ENCODE measurements at regions not wholly inside any gene's neighbourhood (a gene's known extent, or its start where the extent isn't known, plus 50 kb on each side); places are given as distances from the start of the nearest gene placed in this dataset.

GRCh38 chr3:13227315-13228165 is 154.3 kb upstream of the IQSEC1 start:
- no peak for DNase-seq (ENCODE audit: low spot score)

- DNase-seq (ENCODE audit: low spot score), result no peak
These were observed 151.7 kb upstream of the IQSEC1 start for GRCh38 chr3:13224967-13225366.

GRCh38 chr3:13223574-13224237 is 150.5 kb upstream of the IQSEC1 start:
- no peak for DNase-seq (ENCODE audit: low spot score)

GRCh38 chr3:13222891-13223573 is 149.8 kb upstream of the IQSEC1 start:
- no peak for DNase-seq (ENCODE audit: low spot score)

GRCh38 chr3:13222131-13222530 is 148.9 kb upstream of the IQSEC1 start:
- DNase-seq (ENCODE audit: low spot score), result no peak

- DNase-seq (ENCODE audit: low spot score), result no peak
These were observed 148.3 kb upstream of the IQSEC1 start for GRCh38 chr3:13221491-13222061.

- DNase-seq (ENCODE audit: low spot score), result no peak
These were observed 147.8 kb upstream of the IQSEC1 start for GRCh38 chr3:13220991-13221390.

- DNase-seq (ENCODE audit: low spot score), result no peak
These were observed 146.7 kb upstream of the IQSEC1 start for GRCh38 chr3:13219902-13220296.

GRCh38 chr3:13219077-13219901 is 146.1 kb upstream of the IQSEC1 start:
- no peak for DNase-seq (ENCODE audit: low spot score)

GRCh38 chr3:13218541-13218908 is 145.3 kb upstream of the IQSEC1 start:
- no peak for DNase-seq (ENCODE audit: low spot score)

GRCh38 chr3:13217736-13218540 is 144.7 kb upstream of the IQSEC1 start:
- DNase-seq (ENCODE audit: low spot score), result peak; percentile 39

- DNase-seq (ENCODE audit: low spot score), result no peak
These were observed 144.0 kb upstream of the IQSEC1 start for GRCh38 chr3:13217253-13217652.

GRCh38 chr3:13215940-13216546 is 142.8 kb upstream of the IQSEC1 start:
- peak; percentile 37 for DNase-seq (ENCODE audit: low spot score)

GRCh38 chr3:13214847-13215472 is 141.7 kb upstream of the IQSEC1 start:
- DNase-seq (ENCODE audit: low spot score), result no peak

GRCh38 chr3:13213911-13214846 is 140.9 kb upstream of the IQSEC1 start:
- DNase-seq (ENCODE audit: low spot score), result no peak

GRCh38 chr3:13213490-13213889 is 140.3 kb upstream of the IQSEC1 start:
- no peak for DNase-seq (ENCODE audit: low spot score)

GRCh38 chr3:13211605-13212210 is 138.5 kb upstream of the IQSEC1 start:
- DNase-seq (ENCODE audit: low spot score), result no peak

- no peak for DNase-seq (ENCODE audit: low spot score)
These were observed 137.2 kb upstream of the IQSEC1 start for GRCh38 chr3:13210221-13210975.

Measured in LoVo (cell line).